ENCODE measurements at regions not wholly inside any gene's neighbourhood (a gene's known extent, or its start where the extent isn't known, plus 50 kb on each side); places are given as distances from the start of the nearest gene placed in this dataset.
"Not testable (repeated sequence)": the region's sequence is repeated elsewhere in the genome, so short reads cannot be mapped to it uniquely, and the experiment has no call there.

- peak; percentile 2 for DNase-seq
Measured at GRCh38 chr10:56583316-56583715, 222.3 kb upstream of the ZWINT start.

DNA sequence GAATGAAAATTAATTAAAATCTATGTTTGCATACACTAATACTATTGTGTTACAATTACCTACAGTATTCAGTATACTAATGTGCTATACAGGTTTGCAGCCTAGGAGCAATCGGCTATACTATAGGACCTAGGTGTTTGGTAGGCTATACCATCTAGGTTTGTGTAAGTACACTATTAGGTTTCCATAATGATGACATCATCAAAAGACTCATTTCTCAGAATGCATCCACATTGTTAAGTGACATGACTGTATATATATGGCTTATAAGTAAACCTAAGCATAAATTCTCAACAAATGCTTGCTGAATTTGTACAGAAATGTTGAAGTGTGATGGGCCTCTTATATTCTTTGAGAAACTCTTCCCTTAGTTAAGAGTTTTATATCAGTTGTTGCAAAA lies 206.5 kb upstream of the ZWINT start:
- no peak for DNase-seq

DNA sequence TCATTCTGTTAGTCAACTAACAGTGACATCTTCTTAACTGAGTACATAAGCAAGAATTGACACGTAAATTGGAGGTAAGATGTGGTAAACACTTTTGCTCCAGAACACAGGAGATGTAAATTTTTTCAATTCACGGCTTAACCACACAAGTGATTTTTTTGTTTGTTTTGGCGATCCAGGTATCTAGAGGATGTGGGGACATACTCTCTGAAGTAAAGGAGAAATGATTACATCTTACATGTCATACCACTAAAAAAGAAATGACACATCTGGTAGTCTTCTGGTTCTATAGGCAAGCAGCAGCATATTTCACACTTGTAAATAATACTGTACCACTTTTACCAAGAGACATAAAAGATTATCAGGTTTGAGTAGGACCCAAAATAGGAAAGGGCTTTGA lies 200.3 kb upstream of the ZWINT start:
- no peak for DNase-seq

GRCh38 chr10:56551037-56551436 lies 190.0 kb upstream of the ZWINT start:
- no peak for DNase-seq

DNA sequence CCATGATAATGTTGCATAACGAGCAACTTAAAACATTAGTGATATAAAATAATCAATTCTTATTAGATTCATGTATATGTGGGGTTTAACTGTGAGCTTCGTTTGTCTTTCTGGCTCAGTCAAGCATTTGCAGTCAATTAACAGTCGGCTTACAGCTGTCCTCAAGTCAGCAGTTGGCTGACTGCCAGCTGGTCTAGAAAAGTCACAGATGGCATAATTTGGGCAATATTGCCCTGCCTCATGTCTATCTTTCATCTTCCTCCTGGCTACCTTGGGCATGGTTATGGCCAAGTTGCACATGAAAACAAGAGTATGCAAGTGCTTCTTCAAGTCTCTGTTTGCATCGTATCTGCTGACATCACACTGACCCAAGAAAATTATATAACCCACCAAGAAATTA lies 186.1 kb upstream of the ZWINT start:
- peak; percentile 91 for DNase-seq

GRCh38 chr10:56537984-56538383 lies 176.9 kb upstream of the ZWINT start:
- DNase-seq: peak; percentile 53

- no peak for DNase-seq
Measured at GRCh38 chr10:56522166-56522565, 161.1 kb upstream of the ZWINT start.

- DNase-seq: no peak
Measured at GRCh38 chr10:56508562-56508961, 147.5 kb upstream of the ZWINT start.

GRCh38 chr10:56507033-56507432 lies 146.0 kb upstream of the ZWINT start:
- DNase-seq: no peak

GRCh38 chr10:56505555-56505954 lies 144.5 kb upstream of the ZWINT start:
- no peak for DNase-seq

DNA sequence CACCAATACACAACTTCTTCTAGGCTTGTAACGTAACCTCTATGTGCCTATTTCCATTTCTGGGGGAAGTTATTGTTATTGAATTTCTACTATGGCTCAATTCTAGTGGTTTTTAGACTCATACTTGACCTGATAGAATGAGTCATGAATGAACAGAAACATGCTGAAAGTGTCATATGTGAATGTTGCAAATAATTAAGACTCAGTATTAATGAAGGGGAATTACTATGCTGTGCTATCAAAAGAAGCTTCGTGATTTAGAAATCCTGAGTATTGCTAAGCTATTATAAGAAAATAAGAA lies 135.1 kb upstream of the ZWINT start:
- no peak for DNase-seq

DNA sequence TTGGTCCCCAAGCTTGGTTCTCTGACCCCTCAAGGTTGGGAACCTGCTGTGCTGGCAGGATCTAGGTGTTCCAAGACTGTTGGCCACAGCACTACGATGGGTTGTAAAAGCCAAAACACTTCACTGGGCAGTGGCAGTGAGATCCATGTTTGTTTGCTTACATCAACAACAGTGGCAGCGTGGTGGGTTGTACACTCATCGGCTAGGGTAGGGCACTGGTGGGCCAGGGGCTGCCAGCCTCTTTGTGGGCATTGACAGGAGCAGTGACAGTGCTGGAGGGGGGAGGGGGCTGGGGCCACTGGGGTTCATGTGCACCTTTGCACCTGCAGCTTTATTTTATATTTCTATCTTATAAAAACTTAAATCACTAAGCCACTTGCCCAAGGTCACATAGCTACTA lies 126.7 kb upstream of the ZWINT start:
- no peak for DNase-seq

- DNase-seq: no peak
Measured at GRCh38 chr10:56481521-56482091, 120.5 kb upstream of the ZWINT start.

- no peak for DNase-seq
Measured at GRCh38 chr10:56472978-56473377, 111.9 kb upstream of the ZWINT start.

DNA sequence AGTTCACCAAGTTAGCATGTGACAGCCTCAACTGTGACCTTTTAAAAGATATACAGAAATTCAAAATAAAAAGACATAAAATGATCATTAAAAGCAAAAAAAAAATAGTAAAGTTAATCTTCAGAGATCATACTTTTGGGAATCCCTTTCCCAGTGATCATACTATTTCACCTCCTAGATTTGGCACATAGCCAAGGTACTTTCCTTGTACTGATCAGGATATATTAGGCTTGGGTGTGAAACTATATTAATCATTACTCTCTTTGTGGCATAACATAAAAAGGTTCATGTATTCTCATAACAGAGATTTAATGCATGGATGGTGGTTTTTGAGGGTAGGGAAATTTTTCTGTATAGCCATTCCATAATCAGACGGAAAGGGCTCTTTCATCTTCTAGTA lies 109.6 kb upstream of the ZWINT start:
- DNase-seq: peak; percentile 1

DNA sequence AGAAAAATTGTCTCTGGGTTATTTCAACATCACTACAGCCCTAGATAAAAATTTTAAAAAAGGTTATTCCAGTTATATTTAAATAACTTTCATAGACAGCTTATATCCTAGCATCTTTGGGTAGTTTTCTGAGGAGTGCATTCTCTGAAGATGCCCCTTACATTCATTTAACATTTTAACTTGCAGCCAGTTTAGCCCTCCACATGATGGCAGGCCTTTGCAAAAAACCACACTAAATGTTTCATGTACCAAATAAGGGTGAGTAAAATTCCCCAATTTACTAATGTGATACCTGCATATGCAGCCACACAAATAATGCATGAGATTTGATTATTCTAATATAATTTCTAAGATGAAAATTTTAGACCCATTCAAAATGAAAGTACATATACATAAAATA lies 108.4 kb upstream of the ZWINT start:
- peak; percentile 8 for DNase-seq

DNA sequence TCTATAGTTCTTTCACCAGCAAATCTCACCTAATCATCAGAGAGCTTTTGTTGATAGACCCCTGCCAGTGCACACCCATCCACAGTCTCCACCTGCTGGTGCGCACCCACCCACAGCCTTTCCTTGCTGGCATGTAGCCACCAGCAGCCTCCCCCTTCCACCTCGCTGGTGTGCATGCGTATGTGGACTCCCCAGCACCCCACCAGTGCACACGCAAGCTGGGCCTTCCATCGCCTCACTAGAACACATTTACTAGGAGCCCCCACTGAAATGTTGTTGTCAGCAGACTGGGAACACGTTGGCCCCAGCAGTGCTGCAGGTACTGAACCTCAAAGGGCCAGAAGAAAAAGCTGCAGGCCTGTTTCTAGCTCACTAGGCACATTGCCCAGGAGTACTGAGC lies 104.9 kb upstream of the ZWINT start:
- DNase-seq: no peak

DNA sequence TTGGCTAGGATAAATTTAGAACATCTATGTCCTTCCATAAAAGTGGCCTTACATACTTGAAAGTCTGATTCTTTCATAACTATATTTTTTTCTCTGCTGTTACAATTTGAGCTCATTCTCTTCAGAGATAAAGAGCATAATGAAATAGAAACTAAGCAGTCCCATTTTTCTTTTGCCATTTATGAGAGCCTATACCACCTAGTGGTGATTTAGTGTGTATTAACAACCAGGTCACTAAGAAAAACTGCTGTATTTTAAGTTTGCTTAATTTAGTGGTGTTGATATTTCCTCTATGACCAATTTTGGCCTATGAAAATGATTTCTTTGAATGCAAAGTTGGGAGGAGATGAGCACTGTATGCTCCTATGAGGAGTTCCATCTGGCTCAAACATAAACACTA lies 88.7 kb upstream of the ZWINT start:
- peak; percentile 19 for DNase-seq

DNA sequence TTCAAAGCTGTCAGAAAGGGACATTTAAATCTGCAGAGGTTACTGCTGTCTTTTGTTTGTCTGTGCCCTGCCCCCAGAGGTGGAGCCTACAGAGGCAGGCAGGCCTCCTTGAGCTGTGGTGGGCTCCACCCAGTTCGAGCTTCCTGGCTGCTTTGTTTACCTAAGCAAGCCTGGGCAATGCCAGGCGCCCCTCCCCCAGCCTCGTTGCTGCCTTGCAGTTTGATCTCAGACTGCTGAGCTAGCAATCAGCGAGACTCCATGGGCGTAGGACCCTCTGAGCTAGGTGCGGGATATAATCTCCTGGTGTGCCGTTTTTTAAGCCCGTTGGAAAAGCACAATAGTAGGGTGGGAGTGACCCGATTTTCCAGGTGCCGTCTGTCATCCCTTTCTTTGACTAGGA lies 86.6 kb upstream of the ZWINT start:
- not testable (repeated sequence) for DNase-seq

GRCh38 chr10:56441337-56441736 lies 80.3 kb upstream of the ZWINT start:
- DNase-seq: peak; percentile 72

Data from NCI-H69 (cell line).